ENCODE measurements at regions not wholly inside any gene's neighbourhood (a gene's known extent, or its start where the extent isn't known, plus 50 kb on each side); places are given as distances from the start of the nearest gene placed in this dataset. TPM values are rescaled to one million over a fixed set of nuclear protein-coding genes. Genes with fewer than 3 reads are reported as not detected.
"Not testable (repeated sequence)": the region's sequence is repeated elsewhere in the genome, so short reads cannot be mapped to it uniquely, and the experiment has no call there.

DNA sequence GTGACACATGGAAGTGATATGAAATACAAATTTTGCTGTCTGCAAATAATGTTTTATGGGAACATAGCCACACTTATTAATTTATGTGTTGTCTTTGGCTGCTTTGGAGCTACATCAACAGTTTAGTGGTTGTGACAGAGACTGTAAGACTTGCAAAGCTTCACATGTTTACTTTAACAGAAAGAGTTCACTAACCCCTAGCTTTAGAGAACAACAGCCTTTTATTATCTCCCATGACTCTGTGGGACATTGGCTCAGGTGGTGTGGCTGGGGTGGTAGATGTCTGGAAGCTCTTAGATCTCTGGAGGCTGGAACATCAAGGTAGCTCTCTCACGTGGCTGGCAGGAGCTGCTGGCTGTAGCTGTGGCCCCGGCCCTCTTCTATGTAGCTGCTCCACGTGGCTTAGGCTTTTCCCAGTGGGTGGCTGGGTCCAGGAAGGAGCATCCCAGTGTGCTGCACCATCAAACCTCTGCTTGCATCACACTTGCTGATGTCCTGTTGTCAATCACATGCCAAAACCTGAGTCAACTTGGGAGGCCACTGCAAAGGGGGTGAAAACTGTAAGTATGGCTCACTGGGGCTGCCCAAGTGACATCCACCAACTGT lies 51.8 kb upstream of the MTLN start:
- H3K27me3 ChIP-seq (ENCODE audit: control insufficient read depth, insufficient read depth, low read length); DNase-seq; H3K36me3 ChIP-seq (ENCODE audit: control insufficient read depth in 2 of 3, insufficient read depth in 3 of 3, low read length in 3 of 3); FAIRE-seq; H3K27ac ChIP-seq (ENCODE audit: low read depth in 2 of 2, low read length in 2 of 2); H3K4me1 ChIP-seq (ENCODE audit: control insufficient read depth in 2 of 3, insufficient read depth in 2 of 3, low read depth in 1 of 3, low read length in 3 of 3); intact Hi-C loops (cut with DNase I); H3K9ac ChIP-seq (ENCODE audit: low read length in 3 of 3); H3K9me3 ChIP-seq (ENCODE audit: control insufficient read depth in 2 of 3, insufficient read depth in 1 of 3, low read length in 3 of 3); H3K4me3 ChIP-seq (ENCODE audit: low read length in 3 of 3): not testable (repeated sequence)

DNA sequence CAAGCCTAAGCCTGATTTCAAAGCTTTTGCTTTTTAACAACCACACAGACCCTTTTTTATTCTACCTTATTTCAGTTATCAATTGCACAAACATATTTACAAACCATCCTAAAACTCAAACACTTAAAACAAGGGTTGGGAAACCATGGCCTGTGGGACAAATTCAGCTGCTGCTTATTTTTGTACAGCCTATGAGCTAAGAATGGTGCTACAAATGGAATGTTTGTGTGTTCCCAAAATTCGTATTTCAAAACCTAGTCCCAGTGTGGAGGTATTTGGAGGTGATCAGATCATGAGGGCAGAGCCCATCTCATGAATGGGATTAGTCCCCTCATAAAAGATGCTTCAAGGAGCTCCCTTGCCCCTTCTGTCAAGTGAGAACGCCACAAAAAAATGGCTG lies 51.1 kb upstream of the MTLN start:
- DNase-seq; H3K4me3 ChIP-seq (ENCODE audit: low read length in 3 of 3); FAIRE-seq; H3K27ac ChIP-seq (ENCODE audit: low read depth in 2 of 2, low read length in 2 of 2); H3K9me3 ChIP-seq (ENCODE audit: control insufficient read depth in 2 of 3, insufficient read depth in 1 of 3, low read length in 3 of 3); H3K36me3 ChIP-seq (ENCODE audit: control insufficient read depth in 2 of 3, insufficient read depth in 3 of 3, low read length in 3 of 3); H3K4me1 ChIP-seq (ENCODE audit: control insufficient read depth in 2 of 3, insufficient read depth in 2 of 3, low read depth in 1 of 3, low read length in 3 of 3); H3K27me3 ChIP-seq (ENCODE audit: control insufficient read depth, insufficient read depth, low read length); H3K9ac ChIP-seq (ENCODE audit: low read length in 3 of 3); intact Hi-C loops (cut with DNase I): not testable (repeated sequence)

Small RNA genes in the stretch of these regions (microRNA-seq; reads per million reads assigned to microRNA genes)
- gene MIR4436B2: not detected
